Prostate gland (tissue), 2 donors: ENCODE measurements at regions not wholly inside any gene's neighbourhood (a gene's known extent, or its start where the extent isn't known, plus 50 kb on each side); places are given as distances from the start of the nearest gene placed in this dataset.

Experiments
- DNase-seq: peaks from one replicate; pipeline ENCODE4 v3.0.0-alpha.2; 2019; ENCODE audit warnings: low spot score
- H3K27ac ChIP-seq, 2 donors: fragments of 200-600 bp; sonication (generic); 2 replicates each; pipeline ENCODE4 v1.5.1; 2017 to 2019
- H3K27me3 ChIP-seq: fragments of 200-600 bp; sonication (generic); replicated peaks from 2 replicates; pipeline ENCODE4 v1.5.1; 2019; ENCODE audit not compliant: insufficient read depth
- H3K36me3 ChIP-seq, 2 donors: fragments of 200-600 bp; sonication (generic); 1 replicate in 1 of 2; 2 replicates in 1 of 2; pipeline versions ENCODE4 v1.5.1 to v1.8.1; 2017 to 2019
- H3K4me1 ChIP-seq: fragments of 200-600 bp; sonication (generic); replicated peaks from 2 replicates; pipeline ENCODE4 v1.5.1; 2019
- H3K4me3 ChIP-seq, 2 donors: fragments of 200-600 bp; sonication (generic); 2 replicates each; pipeline ENCODE4 v1.5.1; 2017 to 2019
- H3K9me3 ChIP-seq: fragments of 200-600 bp; sonication (generic); 2 replicates; pipeline ENCODE4 v1.5.1; 2017
- CTCF ChIP-seq, 4 experiments: fragments of 200-600 bp in 2 of 4; fragments of 450-650 bp in 2 of 4; sonication (generic) in 2 of 4; IDR thresholded peaks; 1 replicate in 3 of 4; 2 replicates in 1 of 4; pipeline ENCODE4 v1.5.1; 2016 to 2019; ENCODE audit warnings: antibody characterized with exemption in 4 of 4, mild to moderate bottlenecking in 2 of 4, moderate library complexity in 2 of 4
- POLR2A ChIP-seq: fragments of 450-650 bp; IDR thresholded peaks from one replicate; pipeline ENCODE4 v1.6.1; 2016; ENCODE audit warnings: antibody characterized with exemption, mild to moderate bottlenecking
- POLR2AphosphoS5 ChIP-seq: sonication (generic); formaldehyde crosslinking; IDR thresholded peaks from one replicate; pipeline ENCODE4 v1.6.1; 2017; ENCODE audit warnings: antibody characterized with exemption
- WGBS: methylation state at CpG from one replicate; pipeline ENCODE4 v1.1.5; 2018; 5-methylcytosine and 5-hydroxymethylcytosine counted together
- intact Hi-C: fragments of 100-400 bp; cut with DNase I; formaldehyde crosslinking; loops from one replicate; pipeline ENCODE4 v1.14.2; 2022

DNA sequence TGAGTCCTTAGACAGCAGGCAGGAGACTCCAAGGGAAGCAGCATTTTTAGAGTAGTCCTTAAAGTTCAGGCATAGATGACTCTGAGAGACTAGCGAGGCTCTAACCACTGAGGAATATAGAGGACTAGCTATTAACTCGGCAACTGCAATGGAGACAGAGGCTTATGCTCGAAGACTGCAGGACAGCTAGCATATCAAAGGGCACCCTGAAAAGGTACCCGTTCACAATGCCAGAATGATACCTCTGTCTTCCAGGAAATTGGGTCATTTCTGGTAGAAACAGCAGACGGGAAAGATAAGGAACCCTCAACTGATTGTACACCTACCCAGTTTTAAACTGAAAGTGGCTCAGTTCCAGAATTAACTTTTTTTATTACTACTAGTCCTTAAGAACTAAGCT is 1204.0 kb upstream of the ZEB2 start:
- Histone ChIP-seq H3K36me3 (no peaks in the 10 kb centered on the region), H3K27ac (no peak overlapping the region), H3K4me1 (no peaks in the 10 kb centered on the region), H3K9me3 (no peaks in the 10 kb centered on the region), H3K27me3 (no peaks in the 10 kb centered on the region), H3K4me3 (no peak overlapping the region)
- intact Hi-C loops, result no loop called here
- TF ChIP-seq POLR2A (no peak), POLR2AphosphoS5 (no peak), CTCF (IDR thresholded peaks at IDR 0.05) (no peak)
- WGBS, result 69% methylated on average over 5 of the region's 5 CpGs
- no peak for DNase-seq

GRCh38 chr2:145721681-145722080 is 1201.8 kb upstream of the ZEB2 start:
- no peak for DNase-seq
- TF ChIP-seq CTCF (IDR thresholded peaks at IDR 0.05) (no peak), POLR2AphosphoS5 (no peak), POLR2A (no peak)
- no peaks in the 10 kb centered on the region for H3K4me1 ChIP-seq
- no peaks in the 10 kb centered on the region for H3K36me3 ChIP-seq
- no peaks in the 10 kb centered on the region for H3K9me3 ChIP-seq
- intact Hi-C loops, result no loop called here
- WGBS, result 86% methylated on average over 1 of the region's 1 CpG
- no peak overlapping the region for H3K4me3 ChIP-seq
- H3K27me3 ChIP-seq, result no peaks in the 10 kb centered on the region
- no peak overlapping the region for H3K27ac ChIP-seq

- H3K36me3 ChIP-seq, result no peaks in the 10 kb centered on the region
- H3K4me3 ChIP-seq, result no peak overlapping the region
- WGBS, result 90% methylated on average over 2 of the region's 2 CpGs
- intact Hi-C loops, result no loop called here
- H3K27me3 ChIP-seq, result no peaks in the 10 kb centered on the region
- no peak for DNase-seq
- H3K9me3 ChIP-seq, result no peaks in the 10 kb centered on the region
- no peaks in the 10 kb centered on the region for H3K4me1 ChIP-seq
- no peak overlapping the region for H3K27ac ChIP-seq
- TF ChIP-seq CTCF (IDR thresholded peaks at IDR 0.05) (no peak), POLR2A (no peak), POLR2AphosphoS5 (no peak)
Measured at GRCh38 chr2:145715601-145716000, 1195.7 kb upstream of the ZEB2 start.

- TF ChIP-seq POLR2AphosphoS5 (no peak), CTCF (IDR thresholded peaks at IDR 0.05) (no peak), POLR2A (no peak)
- intact Hi-C loops, result no loop called here
- Histone ChIP-seq H3K4me1 (no peaks in the 10 kb centered on the region), H3K4me3 (no peak overlapping the region), H3K36me3 (no peaks in the 10 kb centered on the region), H3K9me3 (no peaks in the 10 kb centered on the region), H3K27ac (no peak overlapping the region), H3K27me3 (no peaks in the 10 kb centered on the region)
- whole genome bisulfite sequencing, result 89% methylated on average over 2 of the region's 2 CpGs
- DNase-seq, result no peak
Measured at GRCh38 chr2:145710303-145710702, 1190.4 kb upstream of the ZEB2 start.

DNA sequence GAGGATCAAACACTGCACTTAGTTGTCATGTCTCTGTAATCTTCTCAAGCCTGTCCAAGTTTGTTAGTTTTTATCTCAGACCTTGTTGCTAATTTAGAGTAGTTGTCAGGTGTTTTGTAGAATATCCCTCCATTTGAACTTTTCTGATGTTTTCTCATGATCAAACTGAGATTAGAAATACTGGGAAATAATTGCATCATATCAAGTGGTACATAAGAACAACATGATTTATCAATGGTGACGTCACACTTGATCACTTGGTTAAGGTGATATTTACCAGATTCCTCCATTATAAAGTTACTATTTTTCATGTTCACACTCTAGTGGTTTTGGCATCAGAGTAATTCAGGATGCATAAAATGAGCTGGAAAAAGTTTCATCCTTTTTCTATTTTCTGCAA is 1182.4 kb upstream of the ZEB2 start:
- no peak for DNase-seq
- Histone ChIP-seq H3K4me1 (no peaks in the 10 kb centered on the region), H3K9me3 (no peaks in the 10 kb centered on the region), H3K27ac (no peak overlapping the region), H3K4me3 (no peak overlapping the region), H3K27me3 (no peaks in the 10 kb centered on the region), H3K36me3 (no peaks in the 10 kb centered on the region)
- 79% methylated on average over 1 of the region's 1 CpG for WGBS
- TF ChIP-seq CTCF (IDR thresholded peaks at IDR 0.05) (no peak), POLR2AphosphoS5 (no peak), POLR2A (no peak)
- intact Hi-C loops, result no loop called here
